ENCODE measurements at regions not wholly inside any gene's neighbourhood (a gene's known extent, or its start where the extent isn't known, plus 50 kb on each side); places are given as distances from the start of the nearest gene placed in this dataset.
"Not testable (repeated sequence)": the region's sequence is repeated elsewhere in the genome, so short reads cannot be mapped to it uniquely, and the experiment has no call there.

GRCh38 chr3:63132461-63133250, 145.5 kb upstream of the SYNPR start:
- peaks cover 11% of the 10 kb centered on the region for H3K27me3 Mint-ChIP-seq (ENCODE audit: insufficient read depth, unreplicated experiment)
- H3K4me3 Mint-ChIP-seq (ENCODE audit: unreplicated experiment): no peak overlapping the region
- H3K27ac Mint-ChIP-seq (ENCODE audit: low read depth, unreplicated experiment): no peak overlapping the region
- H3K36me3 Mint-ChIP-seq (ENCODE audit: insufficient read depth, unreplicated experiment): no peaks in the 10 kb centered on the region
- BruUV-seq (replicated peaks): no TSS peak
- no peak for DNase-seq (ENCODE audit: unreplicated experiment)
- CTCF ChIA-PET: no interaction called here
- POLR2A ChIA-PET: interaction anchor here (0.7 kb wide), 1 partner anchor 849 kb away, joined by 3 read pairs; no protein-coding TSS in a partner anchor
- TF ChIP-seq, protein P1, sequence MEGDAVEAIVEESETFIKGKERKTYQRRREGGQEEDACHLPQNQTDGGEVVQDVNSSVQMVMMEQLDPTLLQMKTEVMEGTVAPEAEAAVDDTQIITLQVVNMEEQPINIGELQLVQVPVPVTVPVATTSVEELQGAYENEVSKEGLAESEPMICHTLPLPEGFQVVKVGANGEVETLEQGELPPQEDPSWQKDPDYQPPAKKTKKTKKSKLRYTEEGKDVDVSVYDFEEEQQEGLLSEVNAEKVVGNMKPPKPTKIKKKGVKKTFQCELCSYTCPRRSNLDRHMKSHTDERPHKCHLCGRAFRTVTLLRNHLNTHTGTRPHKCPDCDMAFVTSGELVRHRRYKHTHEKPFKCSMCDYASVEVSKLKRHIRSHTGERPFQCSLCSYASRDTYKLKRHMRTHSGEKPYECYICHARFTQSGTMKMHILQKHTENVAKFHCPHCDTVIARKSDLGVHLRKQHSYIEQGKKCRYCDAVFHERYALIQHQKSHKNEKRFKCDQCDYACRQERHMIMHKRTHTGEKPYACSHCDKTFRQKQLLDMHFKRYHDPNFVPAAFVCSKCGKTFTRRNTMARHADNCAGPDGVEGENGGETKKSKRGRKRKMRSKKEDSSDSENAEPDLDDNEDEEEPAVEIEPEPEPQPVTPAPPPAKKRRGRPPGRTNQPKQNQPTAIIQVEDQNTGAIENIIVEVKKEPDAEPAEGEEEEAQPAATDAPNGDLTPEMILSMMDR (IDR thresholded peaks at IDR 0.05; ENCODE audit: unreplicated experiment): no peak
- no peaks in the 10 kb centered on the region for H3K4me1 Mint-ChIP-seq (ENCODE audit: insufficient read depth, unreplicated experiment)
- no peaks in the 10 kb centered on the region for H3K9me3 Mint-ChIP-seq (ENCODE audit: unreplicated experiment)
- intact Hi-C loops (cut with micrococcal nuclease): no loop called here

DNA sequence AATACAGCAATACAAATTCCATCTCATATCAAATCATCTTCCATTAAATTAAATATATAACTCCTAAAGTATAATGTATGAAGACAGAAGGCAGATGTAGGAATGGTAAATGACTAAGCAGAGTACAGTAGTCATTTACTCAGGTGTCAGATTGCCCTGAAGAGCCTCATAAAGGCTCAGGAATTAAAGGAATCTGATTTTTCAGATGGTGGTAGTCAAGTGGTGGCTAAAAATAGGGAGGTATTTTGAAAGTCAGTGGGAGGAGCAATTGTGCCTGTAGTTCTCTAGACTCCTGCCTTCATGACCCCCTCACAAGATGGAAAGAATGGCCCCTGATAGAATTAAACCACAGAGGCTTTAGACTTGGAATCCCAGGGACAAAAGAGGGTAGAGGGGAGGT, 142.7 kb upstream of the SYNPR start:
- H3K9me3 Mint-ChIP-seq (ENCODE audit: unreplicated experiment): no peaks in the 10 kb centered on the region
- intact Hi-C loops (cut with micrococcal nuclease): no loop called here
- no peaks in the 10 kb centered on the region for H3K4me1 Mint-ChIP-seq (ENCODE audit: insufficient read depth, unreplicated experiment)
- H3K27me3 Mint-ChIP-seq (ENCODE audit: insufficient read depth, unreplicated experiment): no peaks in the 10 kb centered on the region
- H3K27ac Mint-ChIP-seq (ENCODE audit: low read depth, unreplicated experiment): no peak overlapping the region
- POLR2A ChIA-PET: no interaction called here
- H3K4me3 Mint-ChIP-seq (ENCODE audit: unreplicated experiment): no peak overlapping the region
- no TSS peak for BruUV-seq (replicated peaks)
- DNase-seq (ENCODE audit: unreplicated experiment): no peak
- CTCF ChIA-PET: interaction anchor here (0.7 kb wide), 1 partner anchor 14 kb away, joined by 3 read pairs; no protein-coding TSS in a partner anchor
- H3K36me3 Mint-ChIP-seq (ENCODE audit: insufficient read depth, unreplicated experiment): no peaks in the 10 kb centered on the region
- TF ChIP-seq, protein P1 (IDR thresholded peaks at IDR 0.05; ENCODE audit: unreplicated experiment): no peak

DNA sequence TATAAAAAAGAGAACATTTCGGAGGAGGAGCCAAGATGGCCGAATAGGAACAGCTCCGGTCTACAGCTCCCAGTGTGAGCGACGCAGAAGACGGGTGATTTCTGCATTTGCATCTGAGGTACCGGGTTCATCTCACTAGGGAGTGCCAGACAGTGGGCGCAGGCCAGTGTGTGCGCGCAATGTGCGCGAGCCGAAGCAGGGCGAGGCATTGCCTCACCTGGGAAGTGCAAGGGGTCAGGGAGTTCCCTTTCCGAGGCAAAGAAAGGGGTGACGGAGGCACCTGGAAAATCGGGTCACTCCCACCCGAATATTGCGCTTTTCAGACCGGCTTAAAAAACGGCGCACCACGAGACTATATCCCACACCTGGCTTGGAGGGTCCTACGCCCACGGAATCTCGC, 141.9 kb upstream of the SYNPR start:
- BruUV-seq (replicated peaks); H3K9me3 Mint-ChIP-seq (ENCODE audit: unreplicated experiment); H3K4me3 Mint-ChIP-seq (ENCODE audit: unreplicated experiment); H3K36me3 Mint-ChIP-seq (ENCODE audit: insufficient read depth, unreplicated experiment); H3K4me1 Mint-ChIP-seq (ENCODE audit: insufficient read depth, unreplicated experiment); H3K27ac Mint-ChIP-seq (ENCODE audit: low read depth, unreplicated experiment); POLR2A ChIA-PET; H3K27me3 Mint-ChIP-seq (ENCODE audit: insufficient read depth, unreplicated experiment); intact Hi-C loops (cut with micrococcal nuclease); DNase-seq (ENCODE audit: unreplicated experiment): not testable (repeated sequence)
- CTCF ChIA-PET: interaction anchor here (0.7 kb wide), 1 partner anchor 13 kb away, joined by 3 read pairs; no protein-coding TSS in a partner anchor

DNA sequence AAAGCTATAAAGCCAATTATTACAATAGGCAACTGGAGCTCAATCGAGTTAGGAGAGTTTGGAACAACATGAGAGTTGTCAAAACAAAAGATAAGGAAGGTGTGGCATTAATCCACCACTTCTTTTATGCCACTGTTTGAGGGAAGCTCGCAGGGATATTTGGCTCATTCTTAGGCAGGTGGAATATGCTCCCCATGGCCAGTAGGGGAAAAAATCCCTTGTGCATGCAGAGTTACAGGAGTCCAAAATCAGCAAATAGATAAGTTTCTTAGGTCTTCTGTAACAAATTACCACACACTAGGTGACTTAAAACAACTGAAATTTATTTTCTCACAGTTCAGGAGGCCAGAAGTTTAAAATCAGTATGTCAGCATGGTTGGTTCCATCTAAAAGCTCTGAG, 135.4 kb upstream of the SYNPR start:
- no TSS peak for BruUV-seq (replicated peaks)
- no peak for DNase-seq (ENCODE audit: unreplicated experiment)
- Mint-ChIP-seq H3K36me3 (ENCODE audit: insufficient read depth, unreplicated experiment) (no peaks in the 10 kb centered on the region), H3K9me3 (ENCODE audit: unreplicated experiment) (no peaks in the 10 kb centered on the region), H3K27ac (ENCODE audit: low read depth, unreplicated experiment) (no peak overlapping the region), H3K27me3 (ENCODE audit: insufficient read depth, unreplicated experiment) (peaks cover 28% of the 10 kb centered on the region), H3K4me3 (ENCODE audit: unreplicated experiment) (no peak overlapping the region), H3K4me1 (ENCODE audit: insufficient read depth, unreplicated experiment) (no peaks in the 10 kb centered on the region)
- CTCF ChIA-PET: interaction anchor here (0.6 to 0.9 kb wide), 2 partner anchors 40 to 103 kb away, joined by 4 to 7 read pairs; no protein-coding TSS in a partner anchor
- POLR2A ChIA-PET: no interaction called here
- TF ChIP-seq, protein P1 (IDR thresholded peaks at IDR 0.05; ENCODE audit: unreplicated experiment): no peak
- intact Hi-C loops (cut with micrococcal nuclease): no loop called here
